ENCODE measurements at regions not wholly inside any gene's neighbourhood (a gene's known extent, or its start where the extent isn't known, plus 50 kb on each side); places are given as distances from the start of the nearest gene placed in this dataset.

DNA sequence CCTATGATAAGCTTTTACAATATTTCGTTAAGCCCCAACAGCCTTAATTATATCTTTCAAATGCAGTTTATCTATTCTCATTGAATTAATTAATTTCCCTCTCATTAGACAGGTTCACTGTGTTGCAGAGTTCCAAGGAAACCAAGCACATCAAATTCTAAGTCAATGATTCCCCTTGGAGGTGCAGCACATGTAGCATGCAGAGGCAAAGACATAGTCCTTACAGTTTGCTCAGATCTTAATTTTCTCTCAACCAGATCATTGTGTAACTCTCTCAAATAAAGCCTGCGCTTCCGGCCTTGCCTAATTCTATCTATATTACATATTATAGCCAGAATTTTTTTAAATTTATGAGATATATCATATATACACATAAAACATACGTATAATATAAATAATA lies 205.4 kb downstream of the GRIA2 start:
- Histone ChIP-seq H3K79me2 (ENCODE audit: control insufficient read depth, insufficient read depth, low read length) (no peaks in the 10 kb centered on the region), H3K36me3 (ENCODE audit: control insufficient read depth in 2 of 2, insufficient read depth in 2 of 2, low read length in 1 of 2) (no peaks in the 10 kb centered on the region), H3K9me3 (replicated peaks; ENCODE audit: control insufficient read depth, insufficient read depth, low read length) (no peaks in the 10 kb centered on the region), H3K4me3 (no peak overlapping the region), H3K4me2 (ENCODE audit: control insufficient read depth, insufficient read depth) (no peak overlapping the region), H3K27ac (ENCODE audit: control insufficient read depth, insufficient read depth) (no peak overlapping the region), H3K27me3 (replicated peaks in 1 of 2; ENCODE audit: control insufficient read depth in 2 of 2, insufficient read depth in 2 of 2, low read length in 1 of 2) (no peaks in the 10 kb centered on the region), H2AFZ (ENCODE audit: control insufficient read depth, low read depth, low read length) (no peak overlapping the region), H4K20me1 (ENCODE audit: control insufficient read depth, insufficient read depth) (no peaks in the 10 kb centered on the region), H3K9ac (ENCODE audit: control insufficient read depth, insufficient read depth, low read length) (no peak overlapping the region), H3K4me1 (ENCODE audit: control insufficient read depth, insufficient read depth, low read length) (no peaks in the 10 kb centered on the region)
- FAIRE-seq (no peak), ATAC-seq (no peak), DNase-seq (ENCODE audit: low read depth, low spot score) (no peak)
- TF ChIP-seq IKZF2 (IDR thresholded peaks at IDR 0.05) = no peak
- TF ChIP-seq SMAD1 (IDR thresholded peaks at IDR 0.05; ENCODE audit: low read depth, partially characterized antibody) = no peak
- TF ChIP-seq BACH1 (IDR thresholded peaks at IDR 0.05; ENCODE audit: borderline replicate concordance) = no peak
- TF ChIP-seq RAD51 (IDR thresholded peaks at IDR 0.05) = no peak
- TF ChIP-seq MTA3 (IDR thresholded peaks at IDR 0.05; ENCODE audit: borderline replicate concordance, low read length) = no peak
- no peak for TF ChIP-seq SIN3A (IDR thresholded peaks at IDR 0.05; ENCODE audit: low read depth, low read length)
- TF ChIP-seq TCF3 (IDR thresholded peaks at IDR 0.05; ENCODE audit: borderline replicate concordance, insufficient read depth, low read depth, low read length) = no peak
- TF ChIP-seq CREB1 (IDR thresholded peaks at IDR 0.05; ENCODE audit: low read depth) = no peak
- TF ChIP-seq, protein P1, sequence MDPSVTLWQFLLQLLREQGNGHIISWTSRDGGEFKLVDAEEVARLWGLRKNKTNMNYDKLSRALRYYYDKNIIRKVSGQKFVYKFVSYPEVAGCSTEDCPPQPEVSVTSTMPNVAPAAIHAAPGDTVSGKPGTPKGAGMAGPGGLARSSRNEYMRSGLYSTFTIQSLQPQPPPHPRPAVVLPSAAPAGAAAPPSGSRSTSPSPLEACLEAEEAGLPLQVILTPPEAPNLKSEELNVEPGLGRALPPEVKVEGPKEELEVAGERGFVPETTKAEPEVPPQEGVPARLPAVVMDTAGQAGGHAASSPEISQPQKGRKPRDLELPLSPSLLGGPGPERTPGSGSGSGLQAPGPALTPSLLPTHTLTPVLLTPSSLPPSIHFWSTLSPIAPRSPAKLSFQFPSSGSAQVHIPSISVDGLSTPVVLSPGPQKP (IDR thresholded peaks at IDR 0.05; ENCODE audit: low read depth, low read length) = no peak
- TF ChIP-seq, protein P2, sequence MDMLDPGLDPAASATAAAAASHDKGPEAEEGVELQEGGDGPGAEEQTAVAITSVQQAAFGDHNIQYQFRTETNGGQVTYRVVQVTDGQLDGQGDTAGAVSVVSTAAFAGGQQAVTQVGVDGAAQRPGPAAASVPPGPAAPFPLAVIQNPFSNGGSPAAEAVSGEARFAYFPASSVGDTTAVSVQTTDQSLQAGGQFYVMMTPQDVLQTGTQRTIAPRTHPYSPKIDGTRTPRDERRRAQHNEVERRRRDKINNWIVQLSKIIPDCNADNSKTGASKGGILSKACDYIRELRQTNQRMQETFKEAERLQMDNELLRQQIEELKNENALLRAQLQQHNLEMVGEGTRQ (IDR thresholded peaks at IDR 0.05; ENCODE audit: borderline replicate concordance, low read depth, low read length) = no peak
- no peak for TF ChIP-seq BMI1 (IDR thresholded peaks at IDR 0.05; ENCODE audit: borderline replicate concordance)
- TF ChIP-seq TCF7 (IDR thresholded peaks at IDR 0.05; ENCODE audit: borderline replicate concordance) = no peak
- no peak for TF ChIP-seq MXI1 (IDR thresholded peaks at IDR 0.05; ENCODE audit: low read depth, low read length)
- no peak for TF ChIP-seq PAX5 (IDR thresholded peaks at IDR 0.05; ENCODE audit: borderline replicate concordance, low read depth, low read length)
- no peak for TF ChIP-seq YY1 (IDR thresholded peaks at IDR 0.05; ENCODE audit: low read depth, low read length)
- no peak for TF ChIP-seq SREBF1 (IDR thresholded peaks at IDR 0.05; ENCODE audit: low read length)
- RAD21 ChIA-PET (ENCODE audit: unreplicated experiment) = no interaction called here
- SMC1A ChIA-PET (ENCODE audit: uncharacterized antibody, unreplicated experiment) = no interaction called here
- 18% methylated on average over 4 of the region's 4 CpGs for WGBS (ENCODE audit: insufficient coverage, insufficient replicate concordance, low lambda C conversion rate, missing lambda C conversion rate)
- POLR2A ChIA-PET = no interaction called here
- intact Hi-C loops (cut with micrococcal nuclease; ENCODE audit: unreplicated experiment) (no loop called here), in situ Hi-C loops (cut with MboI) (no loop called here)
- BruUV-seq (replicated peaks) = no TSS peak
- CTCF ChIA-PET = no interaction called here
